B cell (primary cell): ENCODE measurements at regions not wholly inside any gene's neighbourhood (a gene's known extent, or its start where the extent isn't known, plus 50 kb on each side); places are given as distances from the start of the nearest gene placed in this dataset.

ENCODE experiments used
- ATAC-seq: fragments of 200-7000 bp; cut with Tn5 transposase; one replicate; pipeline ENCODE4 v1.10.0; 2021; ENCODE audit warnings: low read depth, mild to moderate bottlenecking, moderate number of reproducible peaks, moderate library complexity
- CTCF ChIA-PET: fragments of 350-600 bp; sonication (Branson Sonifier 250); formaldehyde crosslinking; loops from one replicate; lab custom pipeline; 2021; ENCODE audit warnings: antibody characterized with exemption, inconsistent platforms; lab: Charles Lee
- POLR2A ChIA-PET: fragments of 350-600 bp; sonication (Branson Sonifier 250); formaldehyde crosslinking; loops from one replicate; lab custom pipeline; 2021; ENCODE audit warnings: antibody characterized with exemption; lab: Charles Lee
- DNase-seq: peaks from one replicate; pipeline ENCODE4 v3.0.0; 2013
- H2AFZ ChIP-seq: 2 replicates; pipeline ENCODE4 v1.6.1; 2012; ENCODE audit warnings: mild to moderate bottlenecking, low read depth, low read length; ENCODE audit not compliant: insufficient read depth, poor library complexity, severe bottlenecking
- H3K27ac ChIP-seq, 2 donors: 1 replicate in 1 of 2; 2 replicates in 1 of 2; pipeline ENCODE4 v1.5.1; 2012 to 2013; ENCODE audit warnings: low read length in 2 of 2, mild to moderate bottlenecking in 2 of 2, moderate library complexity in 1 of 2
- H3K27me3 ChIP-seq, 4 experiments: fragments of 200-600 bp in 1 of 4; sonication (generic) in 1 of 4; replicated peaks in 1 of 4; 1 replicate in 2 of 4; 2 replicates in 2 of 4; pipeline versions ENCODE4 v1.6.1 to v1.7.0; 2013 to 2016; ENCODE audit warnings: low read length in 3 of 4, mild to moderate bottlenecking in 2 of 4, mixed read lengths in 1 of 4, moderate library complexity in 1 of 4; ENCODE audit not compliant: insufficient read depth in 4 of 4, control insufficient read depth in 3 of 4; ENCODE audit errors: control extremely low read depth in 1 of 4
- H3K36me3 ChIP-seq, 2 experiments: replicated peaks in 1 of 2; 1 replicate in 1 of 2; 2 replicates in 1 of 2; pipeline versions ENCODE4 v1.6.1 to v1.7.1; 2013; ENCODE audit warnings: low read length in 1 of 2; ENCODE audit not compliant: insufficient read depth in 2 of 2, control insufficient read depth in 1 of 2; ENCODE audit errors: control extremely low read depth in 1 of 2, extremely low read depth in 1 of 2
- H3K4me1 ChIP-seq, 2 donors: fragments of 200-600 bp in 1 of 2; sonication (generic) in 1 of 2; 1 replicate in 1 of 2; 2 replicates in 1 of 2; pipeline versions ENCODE4 v1.5.1 to v1.6.1; 2013 to 2017; ENCODE audit warnings: low read length in 2 of 2; ENCODE audit not compliant: control insufficient read depth in 2 of 2, insufficient read depth in 2 of 2
- H3K4me2 ChIP-seq: replicated peaks from 2 replicates; pipeline ENCODE3; 2012; ENCODE audit warnings: mild to moderate bottlenecking, low read depth, low read length; ENCODE audit not compliant: poor library complexity, severe bottlenecking
- H3K4me3 ChIP-seq, 5 experiments: fragments of 200-600 bp in 1 of 5; sonication (generic) in 1 of 5; 1 replicate in 3 of 5; 2 replicates in 2 of 5; pipeline versions ENCODE4 v1.5.1 to v1.7.0; 2011 to 2016; ENCODE audit warnings: low read length in 4 of 5, mild to moderate bottlenecking in 4 of 5, low read depth in 2 of 5, control low read depth in 1 of 5, moderate library complexity in 1 of 5; ENCODE audit not compliant: insufficient read depth in 1 of 5; ENCODE audit errors: control extremely low read depth in 1 of 5, extremely low read depth in 1 of 5
- H3K79me2 ChIP-seq: fragments of 200-600 bp; sonication (generic); one replicate; pipeline ENCODE4 v1.6.0; 2016; ENCODE audit warnings: low read length; ENCODE audit not compliant: control insufficient read depth, insufficient read depth
- H3K9ac ChIP-seq: fragments of 200-600 bp; sonication (generic); 2 replicates; pipeline ENCODE4 v1.6.1; 2017; ENCODE audit warnings: mild to moderate bottlenecking, low read length, moderate library complexity
- H3K9me3 ChIP-seq, 3 donors: one replicate each; pipeline versions ENCODE4 v1.6.1 to v1.7.1; 2013; ENCODE audit warnings: low read length in 2 of 3; ENCODE audit not compliant: control insufficient read depth in 2 of 3, insufficient read depth in 1 of 3; ENCODE audit errors: control extremely low read depth in 1 of 3
- H4K20me1 ChIP-seq: 2 replicates; pipeline ENCODE4 v1.6.0; 2012; ENCODE audit warnings: mild to moderate bottlenecking, low read length; ENCODE audit not compliant: insufficient read depth, control insufficient read depth, poor library complexity, severe bottlenecking
- H3K27ac Mint-ChIP-seq: one replicate; pipeline ENCODE4 v1.8.0; 2021; ENCODE audit warnings: mixed read lengths
- H3K27me3 Mint-ChIP-seq: one replicate; pipeline ENCODE4 v1.8.0; 2021; ENCODE audit warnings: mixed read lengths
- H3K4me1 Mint-ChIP-seq: one replicate; pipeline ENCODE4 v1.8.0; 2021; ENCODE audit warnings: mixed read lengths
- H3K4me3 Mint-ChIP-seq: one replicate; pipeline ENCODE4 v1.8.0; 2021; ENCODE audit warnings: mixed read lengths
- H3K9me3 Mint-ChIP-seq: one replicate; pipeline ENCODE4 v1.8.0; 2022; ENCODE audit warnings: mixed read lengths; ENCODE audit not compliant: insufficient read depth
- EZH2 ChIP-seq: IDR thresholded peaks from 2 replicates; pipeline ENCODE4 v1.6.1; 2012; ENCODE audit warnings: borderline replicate concordance, low read depth, mild to moderate bottlenecking, moderate library complexity, low read length; ENCODE audit not compliant: insufficient read depth, poor library complexity, severe bottlenecking
- WGBS: methylation state at CpG from one replicate; pipeline ENCODE4 v1.1.5; 2013; ENCODE audit warnings: missing lambda C conversion rate; ENCODE audit not compliant: insufficient coverage; 5-methylcytosine and 5-hydroxymethylcytosine counted together
- intact Hi-C: fragments of 100-400 bp; cut with micrococcal nuclease; formaldehyde crosslinking; loops from one replicate; pipeline ENCODE4 v1.10.0; 2022
- TF ChIP-seq, protein P1 (sequence below): fragments of 200-600 bp; IDR thresholded peaks from one replicate; pipeline ENCODE4 v1.8.0; 2022; ENCODE audit warnings: antibody characterized with exemption, mild to moderate bottlenecking

DNA sequence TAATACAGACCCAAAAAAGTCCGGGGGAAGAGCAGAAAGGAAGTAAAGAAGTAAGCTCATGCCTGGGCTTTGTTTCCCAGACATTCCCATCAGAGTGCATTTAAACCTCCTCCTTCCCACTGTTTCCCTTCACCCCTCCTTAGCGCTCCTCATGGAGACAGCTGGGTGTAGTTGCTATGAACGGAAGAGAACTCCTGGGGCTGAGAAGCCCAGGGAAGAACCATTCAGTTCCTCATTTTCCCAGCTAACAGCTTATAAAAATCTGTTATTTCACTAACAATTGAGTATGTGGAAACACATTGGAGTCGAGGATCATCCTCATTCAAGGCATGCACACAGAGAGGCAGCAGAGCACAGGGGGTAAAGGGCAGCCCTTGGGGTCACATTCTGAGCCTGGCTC is 299.3 kb downstream of the SHQ1 start:
- peaks cover 6 to 11% of the 10 kb centered on the region in 2 donors for H3K4me1 ChIP-seq
- H3K79me2 ChIP-seq, result no peaks in the 10 kb centered on the region
- peaks cover 17% of the 10 kb centered on the region for H3K4me1 Mint-ChIP-seq
- H3K27ac Mint-ChIP-seq, result no peak overlapping the region
- WGBS, result 57% methylated on average over 1 of the region's 4 CpGs
- no peaks in the 10 kb centered on the region for H3K27me3 ChIP-seq
- no peak overlapping the region for H3K9ac ChIP-seq
- ChIA-PET CTCF (interaction anchor here (0.6 kb wide), 1 partner anchor 117 kb away, joined by 4 read pairs; no protein-coding TSS in a partner anchor), POLR2A (no interaction called here)
- DNase-seq, result no peak
- no peak overlapping the region for H2AFZ ChIP-seq
- H3K27me3 Mint-ChIP-seq, result no peaks in the 10 kb centered on the region
- H3K4me3 ChIP-seq, result no peak overlapping the region
- intact Hi-C loops, result no loop called here
- no peaks in the 10 kb centered on the region for H4K20me1 ChIP-seq
- no peaks in the 10 kb centered on the region for H3K36me3 ChIP-seq
- TF ChIP-seq, protein P1, sequence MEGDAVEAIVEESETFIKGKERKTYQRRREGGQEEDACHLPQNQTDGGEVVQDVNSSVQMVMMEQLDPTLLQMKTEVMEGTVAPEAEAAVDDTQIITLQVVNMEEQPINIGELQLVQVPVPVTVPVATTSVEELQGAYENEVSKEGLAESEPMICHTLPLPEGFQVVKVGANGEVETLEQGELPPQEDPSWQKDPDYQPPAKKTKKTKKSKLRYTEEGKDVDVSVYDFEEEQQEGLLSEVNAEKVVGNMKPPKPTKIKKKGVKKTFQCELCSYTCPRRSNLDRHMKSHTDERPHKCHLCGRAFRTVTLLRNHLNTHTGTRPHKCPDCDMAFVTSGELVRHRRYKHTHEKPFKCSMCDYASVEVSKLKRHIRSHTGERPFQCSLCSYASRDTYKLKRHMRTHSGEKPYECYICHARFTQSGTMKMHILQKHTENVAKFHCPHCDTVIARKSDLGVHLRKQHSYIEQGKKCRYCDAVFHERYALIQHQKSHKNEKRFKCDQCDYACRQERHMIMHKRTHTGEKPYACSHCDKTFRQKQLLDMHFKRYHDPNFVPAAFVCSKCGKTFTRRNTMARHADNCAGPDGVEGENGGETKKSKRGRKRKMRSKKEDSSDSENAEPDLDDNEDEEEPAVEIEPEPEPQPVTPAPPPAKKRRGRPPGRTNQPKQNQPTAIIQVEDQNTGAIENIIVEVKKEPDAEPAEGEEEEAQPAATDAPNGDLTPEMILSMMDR, result no peak
- TF ChIP-seq EZH2, result no peak
- peak overlapping the region; percentile 76 for H3K4me3 Mint-ChIP-seq
- no peak overlapping the region for H3K27ac ChIP-seq
- H3K9me3 ChIP-seq, result peaks cover 0 to 8% (median 0%) of the 10 kb centered on the region in 3 donors
- no peak overlapping the region for H3K4me2 ChIP-seq
- H3K9me3 Mint-ChIP-seq, result no peaks in the 10 kb centered on the region
- no peak for ATAC-seq

- WGBS, result no CpG with 5 or more reads among the region's 1 CpG
- no peaks in the 10 kb centered on the region for H3K36me3 ChIP-seq
- H3K4me1 Mint-ChIP-seq, result peaks cover 17% of the 10 kb centered on the region
- H3K4me2 ChIP-seq, result no peak overlapping the region
- H2AFZ ChIP-seq, result no peak overlapping the region
- H3K27ac Mint-ChIP-seq, result no peak overlapping the region
- DNase-seq (no peak), ATAC-seq (no peak)
- peaks cover 0 to 7% (median 0%) of the 10 kb centered on the region in 3 donors for H3K9me3 ChIP-seq
- ChIA-PET CTCF (no interaction called here), POLR2A (no interaction called here)
- H3K4me3 Mint-ChIP-seq, result no peak overlapping the region
- H3K9ac ChIP-seq, result no peak overlapping the region
- intact Hi-C loops, result no loop called here
- H3K27ac ChIP-seq, result no peak overlapping the region
- no peak overlapping the region for H3K4me3 ChIP-seq
- no peaks in the 10 kb centered on the region for H3K27me3 ChIP-seq
- no peaks in the 10 kb centered on the region for H3K79me2 ChIP-seq
- TF ChIP-seq, protein P1, result no peak
- peaks cover 6 to 11% of the 10 kb centered on the region in 2 donors for H3K4me1 ChIP-seq
- H3K9me3 Mint-ChIP-seq, result no peaks in the 10 kb centered on the region
- H3K27me3 Mint-ChIP-seq, result no peaks in the 10 kb centered on the region
- H4K20me1 ChIP-seq, result no peaks in the 10 kb centered on the region
Measured at GRCh38 chr3:72548461-72548860, 299.8 kb downstream of the SHQ1 start.
